Coronary artery (tissue), 2 donors: ENCODE measurements at regions not wholly inside any gene's neighbourhood (a gene's known extent, or its start where the extent isn't known, plus 50 kb on each side); places are given as distances from the start of the nearest gene placed in this dataset.

ENCODE experiments used
- DNase-seq: peaks from one replicate; pipeline ENCODE4 v3.0.0-alpha.2; 2017; ENCODE audit warnings: low spot score
- H3K27ac ChIP-seq, 2 donors: fragments of 200-600 bp; sonication (generic); one replicate each; pipeline ENCODE4 v1.5.1; 2016 to 2019
- H3K4me3 ChIP-seq: fragments of 200-600 bp; sonication (generic); 2 replicates; pipeline ENCODE4 v1.5.1; 2016; ENCODE audit warnings: mild to moderate bottlenecking, moderate library complexity
- CTCF ChIP-seq: fragments of 200-600 bp; sonication (generic); IDR thresholded peaks from one replicate; pipeline ENCODE4 v1.5.1; 2019; ENCODE audit warnings: antibody characterized with exemption

- no peak for TF ChIP-seq CTCF
- no peak overlapping the region for H3K4me3 ChIP-seq
- DNase-seq: no peak
- no peak overlapping the region for H3K27ac ChIP-seq
Measured at GRCh38 chr2:21591926-21592325, 468.2 kb downstream of the TDRD15 start.

- no peak for DNase-seq
- TF ChIP-seq CTCF: no peak
- no peak overlapping the region for H3K27ac ChIP-seq
- no peak overlapping the region for H3K4me3 ChIP-seq
Measured at GRCh38 chr2:21599417-21599816, 475.6 kb downstream of the TDRD15 start.

GRCh38 chr2:21602789-21603188, 479.0 kb downstream of the TDRD15 start:
- Histone ChIP-seq H3K27ac (no peak overlapping the region), H3K4me3 (no peak overlapping the region)
- DNase-seq: no peak
- no peak for TF ChIP-seq CTCF

- Histone ChIP-seq H3K4me3 (no peak overlapping the region), H3K27ac (no peak overlapping the region)
- no peak for TF ChIP-seq CTCF
- no peak for DNase-seq
Measured at GRCh38 chr2:21607572-21607971, 483.8 kb downstream of the TDRD15 start.

GRCh38 chr2:21610304-21610703, 486.5 kb downstream of the TDRD15 start:
- Histone ChIP-seq H3K4me3 (no peak overlapping the region), H3K27ac (no peak overlapping the region)
- DNase-seq: no peak
- no peak for TF ChIP-seq CTCF

GRCh38 chr2:21617885-21618434, 494.2 kb downstream of the TDRD15 start:
- TF ChIP-seq CTCF: no peak
- no peak for DNase-seq
- H3K27ac ChIP-seq: no peak overlapping the region
- no peak overlapping the region for H3K4me3 ChIP-seq

GRCh38 chr2:21620771-21621170, 497.0 kb downstream of the TDRD15 start:
- H3K4me3 ChIP-seq: no peak overlapping the region
- TF ChIP-seq CTCF: no peak
- no peak overlapping the region for H3K27ac ChIP-seq
- DNase-seq: no peak
